Natural killer cell (primary cell): ENCODE measurements at regions not wholly inside any gene's neighbourhood (a gene's known extent, or its start where the extent isn't known, plus 50 kb on each side); places are given as distances from the start of the nearest gene placed in this dataset.

Experiments
- ATAC-seq, 3 donors: fragments of 150-1000 bp in 2 of 3; fragments of 200-7000 bp in 1 of 3; cut with Tn5 transposase; 1 replicate in 1 of 3; 2 replicates in 2 of 3; pipeline ENCODE4 v1.10.0; 2021; ENCODE audit warnings: mild to moderate bottlenecking in 2 of 3, moderate library complexity in 2 of 3
- DNase-seq, 2 donors: peaks; one replicate each; pipeline versions ENCODE4 v3.0.0 to v3.0.0-alpha.2; 2013 to 2021; ENCODE audit warnings: mixed read lengths in 1 of 2
- H3K27ac ChIP-seq: one replicate; pipeline ENCODE4 v1.5.1; 2013; ENCODE audit warnings: mild to moderate bottlenecking, low read length
- H3K27me3 ChIP-seq: one replicate; pipeline ENCODE4 v1.6.1; 2013; ENCODE audit warnings: low read length; ENCODE audit not compliant: control insufficient read depth, insufficient read depth
- H3K36me3 ChIP-seq: one replicate; pipeline ENCODE4 v1.6.1; 2013; ENCODE audit warnings: low read length; ENCODE audit not compliant: control insufficient read depth, insufficient read depth
- H3K4me1 ChIP-seq: one replicate; pipeline ENCODE4 v1.6.1; 2013; ENCODE audit warnings: low read length; ENCODE audit not compliant: control insufficient read depth, insufficient read depth
- H3K4me3 ChIP-seq: one replicate; pipeline ENCODE4 v1.5.1; 2013; ENCODE audit warnings: low read length
- H3K9me3 ChIP-seq: one replicate; pipeline ENCODE4 v1.6.1; 2013; ENCODE audit warnings: low read length; ENCODE audit not compliant: control insufficient read depth, insufficient read depth
- H3K27ac Mint-ChIP-seq, 2 donors: one replicate each; pipeline ENCODE4 v1.8.0; 2022; ENCODE audit warnings: mild to moderate bottlenecking in 2 of 2, mixed read lengths in 2 of 2, moderate library complexity in 1 of 2
- H3K27me3 Mint-ChIP-seq, 2 donors: one replicate each; pipeline ENCODE4 v1.8.0; 2022; ENCODE audit warnings: low read depth in 2 of 2, mixed read lengths in 2 of 2
- H3K36me3 Mint-ChIP-seq: one replicate; pipeline ENCODE4 v1.8.0; 2022; ENCODE audit warnings: mixed read lengths
- H3K4me1 Mint-ChIP-seq, 2 donors: one replicate each; pipeline ENCODE4 v1.8.0; 2022; ENCODE audit warnings: mixed read lengths in 2 of 2
- H3K4me3 Mint-ChIP-seq: one replicate; pipeline ENCODE4 v1.8.0; 2022; ENCODE audit warnings: mild to moderate bottlenecking, moderate library complexity, mixed read lengths
- H3K9me3 Mint-ChIP-seq, 2 donors: one replicate each; pipeline ENCODE4 v1.8.0; 2022; ENCODE audit warnings: mixed read lengths in 2 of 2
- CTCF ChIP-seq: fragments of 200-600 bp; IDR thresholded peaks from one replicate; pipeline ENCODE4 v1.8.0; 2022; ENCODE audit warnings: antibody characterized with exemption
- WGBS: methylation state at CpG from one replicate; pipeline ENCODE4 v1.1.7; 2013; ENCODE audit warnings: missing lambda C conversion rate; ENCODE audit not compliant: insufficient coverage; 5-methylcytosine and 5-hydroxymethylcytosine counted together
- intact Hi-C: fragments of 100-400 bp; cut with micrococcal nuclease; formaldehyde crosslinking; loops from one replicate; pipeline ENCODE4 v1.14.2; 2022

GRCh38 chr18:29271501-29271900 is 1094.6 kb upstream of the CDH2 start:
- no peak for TF ChIP-seq CTCF
- H3K4me3 Mint-ChIP-seq, result no peak overlapping the region
- Histone ChIP-seq H3K4me3 (no peak overlapping the region), H3K4me1 (no peaks in the 10 kb centered on the region), H3K9me3 (no peaks in the 10 kb centered on the region), H3K27me3 (no peaks in the 10 kb centered on the region), H3K27ac (no peak overlapping the region), H3K36me3 (no peaks in the 10 kb centered on the region)
- DNase-seq (no peak), ATAC-seq (no peak)
- H3K27ac Mint-ChIP-seq, result no peak overlapping the region
- H3K36me3 Mint-ChIP-seq, result no peaks in the 10 kb centered on the region
- intact Hi-C loops, result no loop called here
- WGBS, result 92% methylated on average over 2 of the region's 2 CpGs
- peaks cover 8 to 10% of the 10 kb centered on the region in 2 donors for H3K9me3 Mint-ChIP-seq
- H3K27me3 Mint-ChIP-seq, result no peaks in the 10 kb centered on the region
- no peaks in the 10 kb centered on the region for H3K4me1 Mint-ChIP-seq

- no peaks in the 10 kb centered on the region for H3K36me3 ChIP-seq
- 86% methylated on average over 2 of the region's 2 CpGs for WGBS
- Mint-ChIP-seq H3K36me3 (no peaks in the 10 kb centered on the region), H3K27ac (no peak overlapping the region), H3K27me3 (no peaks in the 10 kb centered on the region), H3K4me1 (no peaks in the 10 kb centered on the region), H3K9me3 (peaks cover 5 to 15% of the 10 kb centered on the region in 2 donors), H3K4me3 (no peak overlapping the region)
- intact Hi-C loops, result no loop called here
- no peak overlapping the region for H3K27ac ChIP-seq
- H3K4me3 ChIP-seq, result no peak overlapping the region
- TF ChIP-seq CTCF, result no peak
- ATAC-seq (no peak), DNase-seq (no peak)
- H3K4me1 ChIP-seq, result no peaks in the 10 kb centered on the region
- no peaks in the 10 kb centered on the region for H3K27me3 ChIP-seq
- no peaks in the 10 kb centered on the region for H3K9me3 ChIP-seq
Observed at GRCh38 chr18:29259838-29260237, 1082.9 kb upstream of the CDH2 start.

GRCh38 chr18:29254123-29254522 is 1077.2 kb upstream of the CDH2 start:
- no peak overlapping the region for H3K27ac Mint-ChIP-seq

More at GRCh38 chr18:29254123-29254522, 1077.2 kb upstream of the CDH2 start:
- no peaks in the 10 kb centered on the region for H3K4me1 Mint-ChIP-seq
- peaks cover 2 to 8% of the 10 kb centered on the region in 2 donors for H3K9me3 Mint-ChIP-seq
- no CpG with 5 or more reads among the region's 2 CpGs for WGBS
- intact Hi-C loops, result no loop called here
- H3K27me3 Mint-ChIP-seq, result no peaks in the 10 kb centered on the region
- H3K36me3 ChIP-seq, result no peaks in the 10 kb centered on the region
- H3K27ac ChIP-seq, result no peak overlapping the region
- H3K27me3 ChIP-seq, result no peaks in the 10 kb centered on the region
- no peaks in the 10 kb centered on the region for H3K9me3 ChIP-seq
- DNase-seq, result no peak
- H3K36me3 Mint-ChIP-seq, result no peaks in the 10 kb centered on the region
- ATAC-seq, result no peak
- H3K4me3 ChIP-seq, result no peak overlapping the region
- no peak overlapping the region for H3K4me3 Mint-ChIP-seq
- no peak for TF ChIP-seq CTCF
- no peaks in the 10 kb centered on the region for H3K4me1 ChIP-seq
